T-helper 2 cell treated with Interferon-gamma antibody and Interleukin-4, amounts not matched to agents 100 ng/mL and 5 ng/mL, for 36 hours (primary cell): ENCODE measurements at regions not wholly inside any gene's neighbourhood (a gene's known extent, or its start where the extent isn't known, plus 50 kb on each side); places are given as distances from the start of the nearest gene placed in this dataset.
"Not testable (repeated sequence)": the region's sequence is repeated elsewhere in the genome, so short reads cannot be mapped to it uniquely, and the experiment has no call there.

Experiments
- intact Hi-C: fragments of 100-400 bp; cut with micrococcal nuclease; formaldehyde crosslinking; loops from one replicate; pipeline ENCODE4 v1.15.1; 2023

- intact Hi-C loops: no loop called here
Observed at GRCh38 chr17:71180801-71181385, 939.9 kb upstream of the SOX9 start.

GRCh38 chr17:71183066-71183660 is 937.7 kb upstream of the SOX9 start:
- intact Hi-C loops: no loop called here

- intact Hi-C loops: no loop called here
Observed at GRCh38 chr17:71184716-71185115, 936.1 kb upstream of the SOX9 start.

GRCh38 chr17:71187145-71187878 is 933.5 kb upstream of the SOX9 start:
- intact Hi-C loops: no loop called here

- intact Hi-C loops: no loop called here
Observed at GRCh38 chr17:71188811-71189492, 931.9 kb upstream of the SOX9 start.

GRCh38 chr17:71189493-71189831 is 931.4 kb upstream of the SOX9 start:
- intact Hi-C loops: no loop called here

- intact Hi-C loops: no loop called here
Observed at GRCh38 chr17:71192039-71192555, 928.7 kb upstream of the SOX9 start.

- intact Hi-C loops: no loop called here
Observed at GRCh38 chr17:71192848-71193247, 928.0 kb upstream of the SOX9 start.

GRCh38 chr17:71200597-71200996 is 920.2 kb upstream of the SOX9 start:
- intact Hi-C loops: no loop called here

GRCh38 chr17:71201639-71202038 is 919.2 kb upstream of the SOX9 start:
- intact Hi-C loops: no loop called here

GRCh38 chr17:71202449-71202848 is 918.4 kb upstream of the SOX9 start:
- intact Hi-C loops: no loop called here

- intact Hi-C loops: no loop called here
Observed at GRCh38 chr17:71203953-71204352, 916.9 kb upstream of the SOX9 start.

GRCh38 chr17:71205951-71206350 is 914.9 kb upstream of the SOX9 start:
- intact Hi-C loops: not testable (repeated sequence)

- intact Hi-C loops: no loop called here
Observed at GRCh38 chr17:71208111-71208704, 912.6 kb upstream of the SOX9 start.

- intact Hi-C loops: no loop called here
Observed at GRCh38 chr17:71213936-71214335, 906.9 kb upstream of the SOX9 start.

GRCh38 chr17:71217769-71218168 is 903.1 kb upstream of the SOX9 start:
- intact Hi-C loops: no loop called here

GRCh38 chr17:71224824-71225575 is 895.8 kb upstream of the SOX9 start:
- intact Hi-C loops: no loop called here

GRCh38 chr17:71227841-71228240 is 893.0 kb upstream of the SOX9 start:
- intact Hi-C loops: no loop called here

- intact Hi-C loops: no loop called here
Observed at GRCh38 chr17:71229070-71229469, 891.8 kb upstream of the SOX9 start.

GRCh38 chr17:71232801-71233559 is 887.8 kb upstream of the SOX9 start:
- intact Hi-C loops: no loop called here
